ENCODE measurements at regions not wholly inside any gene's neighbourhood (a gene's known extent, or its start where the extent isn't known, plus 50 kb on each side); places are given as distances from the start of the nearest gene placed in this dataset.
"Not testable (repeated sequence)": the region's sequence is repeated elsewhere in the genome, so short reads cannot be mapped to it uniquely, and the experiment has no call there.

DNA sequence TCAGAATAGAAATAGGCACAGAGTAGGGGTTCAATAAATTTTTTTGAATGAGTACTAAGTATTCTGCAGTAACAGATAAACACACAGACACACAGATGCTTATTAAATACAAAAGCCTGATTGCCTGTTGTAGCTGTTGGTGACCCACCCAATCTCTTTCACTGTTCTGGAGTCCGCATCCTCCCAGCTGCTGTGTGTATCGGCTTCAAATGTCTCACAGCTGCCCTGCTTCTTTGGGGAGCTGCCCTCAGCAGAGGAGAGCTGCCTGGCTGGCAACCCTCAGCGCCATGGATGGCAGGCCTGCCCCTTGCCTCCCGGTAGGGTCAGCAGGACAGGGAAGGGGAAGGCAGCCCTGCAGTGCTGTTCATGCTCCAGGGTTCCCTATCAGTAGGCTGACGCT lies 50.5 kb upstream of the PRNP start:
- TF ChIP-seq, protein P1, sequence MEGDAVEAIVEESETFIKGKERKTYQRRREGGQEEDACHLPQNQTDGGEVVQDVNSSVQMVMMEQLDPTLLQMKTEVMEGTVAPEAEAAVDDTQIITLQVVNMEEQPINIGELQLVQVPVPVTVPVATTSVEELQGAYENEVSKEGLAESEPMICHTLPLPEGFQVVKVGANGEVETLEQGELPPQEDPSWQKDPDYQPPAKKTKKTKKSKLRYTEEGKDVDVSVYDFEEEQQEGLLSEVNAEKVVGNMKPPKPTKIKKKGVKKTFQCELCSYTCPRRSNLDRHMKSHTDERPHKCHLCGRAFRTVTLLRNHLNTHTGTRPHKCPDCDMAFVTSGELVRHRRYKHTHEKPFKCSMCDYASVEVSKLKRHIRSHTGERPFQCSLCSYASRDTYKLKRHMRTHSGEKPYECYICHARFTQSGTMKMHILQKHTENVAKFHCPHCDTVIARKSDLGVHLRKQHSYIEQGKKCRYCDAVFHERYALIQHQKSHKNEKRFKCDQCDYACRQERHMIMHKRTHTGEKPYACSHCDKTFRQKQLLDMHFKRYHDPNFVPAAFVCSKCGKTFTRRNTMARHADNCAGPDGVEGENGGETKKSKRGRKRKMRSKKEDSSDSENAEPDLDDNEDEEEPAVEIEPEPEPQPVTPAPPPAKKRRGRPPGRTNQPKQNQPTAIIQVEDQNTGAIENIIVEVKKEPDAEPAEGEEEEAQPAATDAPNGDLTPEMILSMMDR (conservative IDR thresholded peaks at IDR 0.05; ENCODE audit: low read depth, low read length), result no peak
- no peak for DNase-seq (ENCODE audit: low read depth)
- no peak overlapping the region for H3K4me3 ChIP-seq (ENCODE audit: low read depth, low read length)

DNA sequence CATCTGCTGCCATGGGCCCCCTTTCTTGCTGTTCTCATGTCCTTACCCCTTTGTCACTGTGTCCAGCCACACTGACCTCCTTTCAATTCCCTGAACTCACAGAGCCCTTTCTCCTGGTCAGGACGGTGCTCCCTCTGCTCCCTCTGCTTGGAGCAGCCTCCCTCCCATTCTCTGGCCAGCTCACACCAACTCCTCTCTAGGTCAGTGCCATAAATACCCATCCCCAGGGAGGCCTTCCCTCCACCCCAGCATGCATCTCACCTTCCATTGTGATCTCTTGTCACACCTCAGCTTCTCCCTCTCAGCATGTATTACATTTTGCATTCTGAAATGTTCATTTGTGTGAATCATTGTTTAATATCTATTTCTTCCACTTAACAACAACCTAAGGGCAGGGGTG lies 50.9 kb upstream of the PRNP start:
- no peak overlapping the region for H3K4me3 ChIP-seq (ENCODE audit: low read depth, low read length)
- no peak for DNase-seq (ENCODE audit: low read depth)
- TF ChIP-seq, protein P1 (conservative IDR thresholded peaks at IDR 0.05; ENCODE audit: low read depth, low read length), result no peak

DNA sequence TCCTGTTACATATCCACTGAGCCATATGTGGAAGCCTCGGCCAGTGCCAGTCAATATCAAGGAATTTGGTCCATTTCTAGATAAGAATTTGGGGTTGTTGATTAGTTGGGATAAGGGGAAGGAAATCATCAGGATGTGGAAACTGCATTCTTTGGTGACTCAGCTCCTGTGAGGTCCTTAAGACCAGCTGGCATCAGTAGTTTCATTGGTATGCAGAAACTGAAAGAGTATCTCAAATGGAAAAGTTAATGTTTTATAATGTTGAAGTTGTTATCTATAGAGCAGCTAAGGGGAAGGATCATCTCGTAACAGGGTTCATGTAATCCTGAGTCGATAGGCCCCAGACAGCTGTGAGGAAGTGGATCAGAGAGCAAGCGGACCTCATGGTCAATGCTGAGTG lies 52.5 kb upstream of the PRNP start:
- peak; percentile 26 for DNase-seq (ENCODE audit: low read depth)
- TF ChIP-seq, protein P1 (conservative IDR thresholded peaks at IDR 0.05; ENCODE audit: low read depth, low read length), result no peak
- H3K4me3 ChIP-seq (ENCODE audit: low read depth, low read length), result no peak overlapping the region

- no peak overlapping the region for H3K4me3 ChIP-seq (ENCODE audit: low read depth, low read length)
- TF ChIP-seq, protein P1 (conservative IDR thresholded peaks at IDR 0.05; ENCODE audit: low read depth, low read length), result no peak
- no peak for DNase-seq (ENCODE audit: low read depth)
Observed at GRCh38 chr20:4633379-4633778, 52.9 kb upstream of the PRNP start.

DNA sequence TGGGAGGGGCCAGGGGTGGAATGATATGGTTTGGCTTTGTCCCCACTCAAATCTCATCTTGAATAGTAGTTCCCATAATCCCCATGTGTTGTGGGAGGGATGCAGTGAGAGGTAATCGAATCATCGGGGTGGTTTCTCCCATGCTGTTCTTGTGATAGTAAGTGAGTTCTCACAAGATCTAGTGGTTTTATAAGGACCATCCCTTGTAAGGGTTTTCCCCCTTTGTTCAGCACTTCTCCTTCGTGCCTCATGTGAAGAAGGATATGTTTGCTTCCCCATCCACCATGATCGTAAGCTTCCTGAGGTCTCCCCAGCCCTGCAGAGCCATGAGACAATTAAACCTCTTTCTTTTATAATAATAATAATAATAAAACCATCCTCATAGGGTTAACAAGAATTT lies 53.4 kb upstream of the PRNP start:
- H3K4me3 ChIP-seq (ENCODE audit: low read depth, low read length), result no peak overlapping the region
- no peak for DNase-seq (ENCODE audit: low read depth)
- TF ChIP-seq, protein P1 (conservative IDR thresholded peaks at IDR 0.05; ENCODE audit: low read depth, low read length), result no peak

DNA sequence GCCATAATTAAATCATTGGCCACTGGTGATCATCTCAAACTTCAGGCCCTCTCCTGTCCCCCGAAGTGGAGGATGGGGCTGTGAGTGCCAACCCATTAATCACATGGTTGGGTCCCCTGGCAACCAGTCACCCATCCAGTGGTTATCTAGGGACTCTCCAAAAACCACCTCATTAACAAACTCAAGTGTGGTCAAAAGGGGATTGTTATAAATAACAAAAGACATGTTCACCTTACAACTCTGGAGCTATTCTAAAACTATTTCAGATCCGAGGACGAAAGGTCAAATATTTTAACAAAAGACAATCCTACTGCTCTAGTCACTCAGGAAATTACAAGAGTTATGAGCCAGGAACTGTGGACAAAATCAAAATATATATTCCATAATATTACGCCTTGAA lies 60.0 kb upstream of the PRNP start:
- TF ChIP-seq, protein P1 (conservative IDR thresholded peaks at IDR 0.05; ENCODE audit: low read depth, low read length), result no peak
- DNase-seq (ENCODE audit: low read depth), result no peak
- H3K4me3 ChIP-seq (ENCODE audit: low read depth, low read length), result no peak overlapping the region

DNA sequence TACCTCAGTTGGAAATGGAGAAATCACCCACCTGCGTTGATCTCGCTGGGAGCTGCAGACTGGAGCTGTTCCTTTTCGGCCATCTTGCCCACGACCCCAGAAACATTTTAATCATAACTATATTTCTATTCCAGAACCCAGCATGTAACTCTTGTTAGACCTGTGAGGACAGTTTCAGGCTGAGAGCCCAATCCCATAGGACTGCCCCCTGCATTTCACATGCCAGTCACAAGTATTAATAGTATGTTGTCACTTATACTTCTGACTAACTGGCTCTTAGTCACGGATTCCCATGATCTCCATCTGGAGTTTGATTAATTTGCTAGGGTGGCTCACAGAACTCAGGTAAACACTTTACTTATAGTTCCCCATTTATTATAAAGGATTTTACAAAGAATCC lies 60.6 kb upstream of the PRNP start:
- DNase-seq (ENCODE audit: low read depth), result no peak
- H3K4me3 ChIP-seq (ENCODE audit: low read depth, low read length), result no peak overlapping the region
- TF ChIP-seq, protein P1 (conservative IDR thresholded peaks at IDR 0.05; ENCODE audit: low read depth, low read length), result no peak

DNA sequence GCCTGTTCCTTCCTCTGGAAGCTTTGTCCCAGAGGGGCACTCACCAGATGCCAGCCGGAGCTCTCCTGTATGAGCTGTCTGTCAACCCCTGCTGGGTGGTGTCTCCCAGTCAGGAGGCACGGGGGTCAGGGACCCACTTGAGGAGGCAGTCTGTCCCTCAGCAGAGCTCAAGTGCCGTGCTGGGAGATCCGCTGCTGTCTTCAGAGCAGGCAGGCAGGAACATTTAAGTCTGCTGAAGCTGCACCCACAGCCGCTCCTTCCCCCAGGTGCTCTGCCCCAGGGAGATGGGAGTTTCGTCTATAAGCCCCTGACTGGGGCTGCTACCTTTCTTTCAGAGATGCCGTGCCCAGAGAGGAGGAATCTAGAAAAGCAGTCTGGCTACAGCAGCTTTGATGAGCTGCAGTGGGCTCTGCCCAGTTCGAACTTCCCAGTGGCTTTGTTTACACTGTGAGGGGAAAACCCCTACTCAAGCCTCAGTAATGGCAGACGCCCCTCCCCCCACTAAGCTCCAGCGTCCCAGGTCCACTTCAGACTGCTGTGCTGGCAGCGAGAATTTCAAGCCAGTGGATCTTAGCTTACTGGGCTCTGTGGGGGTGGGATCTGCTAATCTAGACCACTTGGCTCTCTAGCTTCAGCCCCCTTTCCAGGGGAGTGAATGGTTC lies 61.5 kb upstream of the PRNP start:
- not testable (repeated sequence) for H3K4me3 ChIP-seq (ENCODE audit: low read depth, low read length); DNase-seq (ENCODE audit: low read depth)

GRCh38 chr20:4619144-4619543 lies 67.1 kb upstream of the PRNP start:
- not testable (repeated sequence) for H3K4me3 ChIP-seq (ENCODE audit: low read depth, low read length); DNase-seq (ENCODE audit: low read depth)
